ENCODE measurements at regions not wholly inside any gene's neighbourhood (a gene's known extent, or its start where the extent isn't known, plus 50 kb on each side); places are given as distances from the start of the nearest gene placed in this dataset.

- TF ChIP-seq, protein P1, sequence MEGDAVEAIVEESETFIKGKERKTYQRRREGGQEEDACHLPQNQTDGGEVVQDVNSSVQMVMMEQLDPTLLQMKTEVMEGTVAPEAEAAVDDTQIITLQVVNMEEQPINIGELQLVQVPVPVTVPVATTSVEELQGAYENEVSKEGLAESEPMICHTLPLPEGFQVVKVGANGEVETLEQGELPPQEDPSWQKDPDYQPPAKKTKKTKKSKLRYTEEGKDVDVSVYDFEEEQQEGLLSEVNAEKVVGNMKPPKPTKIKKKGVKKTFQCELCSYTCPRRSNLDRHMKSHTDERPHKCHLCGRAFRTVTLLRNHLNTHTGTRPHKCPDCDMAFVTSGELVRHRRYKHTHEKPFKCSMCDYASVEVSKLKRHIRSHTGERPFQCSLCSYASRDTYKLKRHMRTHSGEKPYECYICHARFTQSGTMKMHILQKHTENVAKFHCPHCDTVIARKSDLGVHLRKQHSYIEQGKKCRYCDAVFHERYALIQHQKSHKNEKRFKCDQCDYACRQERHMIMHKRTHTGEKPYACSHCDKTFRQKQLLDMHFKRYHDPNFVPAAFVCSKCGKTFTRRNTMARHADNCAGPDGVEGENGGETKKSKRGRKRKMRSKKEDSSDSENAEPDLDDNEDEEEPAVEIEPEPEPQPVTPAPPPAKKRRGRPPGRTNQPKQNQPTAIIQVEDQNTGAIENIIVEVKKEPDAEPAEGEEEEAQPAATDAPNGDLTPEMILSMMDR (IDR thresholded peaks at IDR 0.05) = no peak
These were observed 294.2 kb downstream of the UACA start for GRCh38 chr15:70469182-70469581.

GRCh38 chr15:70466895-70467529 lies 296.3 kb downstream of the UACA start:
- TF ChIP-seq, protein P1 (IDR thresholded peaks at IDR 0.05) = peak; percentile 74

- TF ChIP-seq, protein P1 (IDR thresholded peaks at IDR 0.05) = no peak
These were observed 297.1 kb downstream of the UACA start for GRCh38 chr15:70466305-70466704.

GRCh38 chr15:70465812-70466211 lies 297.5 kb downstream of the UACA start:
- TF ChIP-seq, protein P1 (IDR thresholded peaks at IDR 0.05) = no peak

DNA sequence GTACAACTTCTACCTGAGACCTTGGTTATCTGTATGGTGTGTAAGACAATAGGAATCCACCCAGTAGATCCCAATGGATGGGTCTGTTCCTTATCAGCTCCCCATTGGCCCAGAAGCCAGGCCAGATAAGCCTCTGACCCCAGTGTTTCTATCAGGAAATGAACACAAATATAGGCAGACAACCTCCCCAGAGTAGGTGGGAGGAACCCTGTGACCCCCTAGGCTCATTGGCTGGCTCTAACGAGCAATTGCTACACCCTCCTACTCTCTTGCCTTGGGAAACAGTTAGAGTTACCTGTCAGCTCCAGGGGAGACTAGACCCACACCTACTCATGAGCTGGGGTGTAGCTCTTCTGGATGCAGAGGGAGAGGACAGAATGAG lies 299.9 kb downstream of the UACA start:
- TF ChIP-seq, protein P1 (IDR thresholded peaks at IDR 0.05) = no peak

DNA sequence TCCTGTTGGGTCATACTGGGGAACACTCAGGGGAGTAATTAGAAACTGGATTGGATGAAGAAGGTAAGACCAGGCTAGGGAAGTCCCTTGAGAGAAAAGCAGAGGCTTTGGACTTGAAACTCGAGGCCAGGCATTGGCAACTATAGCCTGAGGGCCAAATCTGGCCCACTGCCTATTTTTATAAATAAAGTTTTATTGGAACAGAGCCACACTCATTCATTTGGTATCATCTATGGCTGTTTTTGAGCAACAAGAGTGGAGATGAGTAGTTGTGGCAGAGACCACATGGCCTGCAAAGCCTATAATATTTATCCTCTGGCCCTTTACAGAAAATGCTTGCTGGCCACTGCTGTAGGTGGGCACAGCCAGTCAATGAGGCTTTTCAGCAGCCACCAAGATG lies 301.4 kb downstream of the UACA start:
- TF ChIP-seq, protein P1 (IDR thresholded peaks at IDR 0.05) = no peak

DNA sequence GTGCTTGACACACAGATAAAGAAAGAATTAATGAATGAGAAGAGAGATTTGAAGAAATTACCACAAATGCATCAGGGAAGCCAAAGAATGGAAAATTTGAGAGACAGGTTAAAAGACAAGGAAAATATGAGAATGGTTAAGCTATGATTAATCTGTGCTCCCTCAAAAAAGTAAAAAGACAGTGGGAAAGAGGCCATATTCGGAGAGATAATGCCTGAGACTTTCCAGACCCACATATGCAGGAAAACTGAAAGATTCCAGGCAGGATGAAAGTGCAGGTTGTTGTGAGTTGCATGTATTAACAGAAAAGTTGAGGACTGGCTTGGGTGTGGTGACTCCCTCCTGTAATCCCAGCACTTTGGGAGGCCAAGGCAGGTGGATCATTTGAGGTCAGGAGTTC lies 302.3 kb downstream of the UACA start:
- TF ChIP-seq, protein P1 (IDR thresholded peaks at IDR 0.05) = no peak

- TF ChIP-seq, protein P1 (IDR thresholded peaks at IDR 0.05) = no peak
These were observed 304.0 kb downstream of the UACA start for GRCh38 chr15:70459312-70459711.

All from LNCAP (cell line).